A549 (cell line): ENCODE measurements at regions not wholly inside any gene's neighbourhood (a gene's known extent, or its start where the extent isn't known, plus 50 kb on each side); places are given as distances from the start of the nearest gene placed in this dataset.

ENCODE experiments used
- ATAC-seq, 2 experiments: fragments of 200-7000 bp in 1 of 2; fragments of >200 bp in 1 of 2; cut with Nextera tagmentation in 1 of 2; cut with Tn5 transposase in 1 of 2; 3 replicates each; pipeline versions ENCODE4 v1.8.0 to v1.9.1; 2018 to 2020; ENCODE audit warnings: mild to moderate bottlenecking in 1 of 2, moderate library complexity in 1 of 2
- CTCF ChIA-PET: fragments of 300-600 bp; sonication (Branson Sonifier 250); formaldehyde crosslinking; extraction: SDS; loops from one replicate; lab custom pipeline; 2021; ENCODE audit warnings: antibody characterized with exemption, inconsistent platforms; lab: Yijun Ruan, JAX
- POLR2A ChIA-PET: fragments of 350-600 bp; formaldehyde crosslinking; extraction: SDS; loops from one replicate; lab custom pipeline; 2021; ENCODE audit warnings: antibody characterized with exemption, inconsistent platforms; lab: Yijun Ruan, JAX
- DNase-seq, 2 experiments: peaks; one replicate each; pipeline versions ENCODE4 v3.0.0 to v3.0.0-alpha.2; 2011 to 2016; ENCODE audit warnings: low read depth in 1 of 2, low spot score in 1 of 2
- FAIRE-seq: peaks from 2 replicates; lab custom pipeline; 2011; peaks lifted over from hg19 to GRCh38; lab: Jason Lieb, UNC
- H3K27ac ChIP-seq, 2 experiments: fragments of >200 bp; sonication (Bioruptor Twin); formaldehyde crosslinking; 3 replicates each; pipeline ENCODE4 v1.5.1; 2016 to 2017
- H3K4me1 ChIP-seq: fragments of >200 bp; sonication (Bioruptor Twin); formaldehyde crosslinking; 3 replicates; pipeline ENCODE4 v1.6.1; 2016
- H3K4me2 ChIP-seq: fragments of >200 bp; sonication (Bioruptor Twin); formaldehyde crosslinking; 3 replicates; pipeline ENCODE4 v1.6.1; 2016
- H3K4me3 ChIP-seq: fragments of >200 bp; sonication (Bioruptor Twin); formaldehyde crosslinking; 3 replicates; pipeline ENCODE4 v1.5.1; 2016
- H3K9me3 ChIP-seq: fragments of >200 bp; sonication (Bioruptor Twin); formaldehyde crosslinking; 3 replicates; pipeline ENCODE4 v1.6.1; 2016
- CBX8 ChIP-seq: fragments of 200-600 bp; sonication (generic); IDR thresholded peaks from 2 replicates; pipeline ENCODE4 v1.6.1; 2016
- CEBPB ChIP-seq, 2 experiments: fragments of >200 bp in 1 of 2; sonication (Bioruptor Twin) in 1 of 2; formaldehyde crosslinking in 1 of 2; IDR thresholded peaks; 2 replicates each; pipeline ENCODE4 v1.6.1; 2012 to 2016
- CHD4 ChIP-seq: fragments of 200-600 bp; sonication (generic); IDR thresholded peaks from 2 replicates; pipeline ENCODE4 v1.6.1; 2016; ENCODE audit warnings: antibody characterized with exemption, mild to moderate bottlenecking, borderline replicate concordance
- FOSB ChIP-seq: fragments of 250-450 bp; sonication (Bioruptor Pico); IDR thresholded peaks from 2 replicates; pipeline ENCODE4 v1.5.0; 2020; ENCODE audit warnings: mild to moderate bottlenecking, moderate library complexity
- FOSL2 ChIP-seq, 2 experiments: fragments of 450-650 bp in 1 of 2; fragments of >200 bp in 1 of 2; sonication (Bioruptor Twin) in 1 of 2; formaldehyde crosslinking; IDR thresholded peaks; 2 replicates each; pipeline versions ENCODE4 v1.5.0 to v1.6.1; 2016 to 2020; ENCODE audit warnings: mild to moderate bottlenecking in 1 of 2, moderate library complexity in 1 of 2
- FOXS1 ChIP-seq: fragments of 250-450 bp; sonication (Bioruptor Pico); IDR thresholded peaks from 2 replicates; pipeline ENCODE4 v1.5.0; 2020; ENCODE audit warnings: mild to moderate bottlenecking, moderate library complexity
- HOXA7 ChIP-seq: fragments of 250-450 bp; sonication (Bioruptor Pico); IDR thresholded peaks from 2 replicates; pipeline ENCODE4 v1.5.0; 2020; ENCODE audit warnings: mild to moderate bottlenecking, moderate library complexity
- KDM1A ChIP-seq: fragments of 200-600 bp; sonication (generic); IDR thresholded peaks from 2 replicates; pipeline ENCODE4 v1.6.1; 2016; ENCODE audit warnings: low read depth, mild to moderate bottlenecking
- NFE2L2 ChIP-seq: fragments of 150-350 bp; conservative IDR thresholded peaks from 2 replicates; pipeline ENCODE4 v1.6.1; 2014; ENCODE audit warnings: low read length
- NPAS2 ChIP-seq: fragments of 250-450 bp; sonication (Bioruptor Pico); IDR thresholded peaks from 2 replicates; pipeline ENCODE4 v1.8.0; 2022; ENCODE audit warnings: mild to moderate bottlenecking, moderate library complexity, borderline replicate concordance
- PHF8 ChIP-seq: fragments of 200-600 bp; sonication (generic); IDR thresholded peaks from 2 replicates; pipeline ENCODE4 v1.6.1; 2016; ENCODE audit warnings: low read depth, mild to moderate bottlenecking, antibody characterized with exemption, moderate library complexity, borderline replicate concordance
- POLR2A ChIP-seq: IDR thresholded peaks from 2 replicates; pipeline ENCODE4 v1.6.1; 2012; ENCODE audit warnings: mild to moderate bottlenecking, low read length
- TFCP2L1 ChIP-seq: fragments of 250-450 bp; sonication (Bioruptor Pico); IDR thresholded peaks from 2 replicates; pipeline ENCODE4 v1.5.0; 2021; ENCODE audit warnings: mild to moderate bottlenecking
- TP53 ChIP-seq: fragments of 250-450 bp; sonication (Bioruptor Pico); IDR thresholded peaks from 2 replicates; pipeline ENCODE4 v1.5.0; 2021; ENCODE audit warnings: mild to moderate bottlenecking, moderate library complexity
- ZC3H11A ChIP-seq: fragments of 450-650 bp; IDR thresholded peaks from 2 replicates; pipeline ENCODE4 v1.6.1; 2014; ENCODE audit warnings: antibody characterized with exemption, mild to moderate bottlenecking
- ZNF302 ChIP-seq: fragments of 250-450 bp; sonication (Bioruptor Pico); IDR thresholded peaks from 2 replicates; pipeline ENCODE4 v1.9.0; 2021; ENCODE audit warnings: inconsistent platforms, mild to moderate bottlenecking, moderate library complexity
- ZSCAN20 ChIP-seq: fragments of 250-450 bp; sonication (Bioruptor Pico); IDR thresholded peaks from 2 replicates; pipeline ENCODE4 v1.8.0; 2022; ENCODE audit warnings: mild to moderate bottlenecking, moderate library complexity
- WGBS: methylation state at CpG from one replicate; pipeline ENCODE4 v1.1.6; 2017; ENCODE audit errors: missing lambda C conversion rate; 5-methylcytosine and 5-hydroxymethylcytosine counted together
- TF ChIP-seq, protein P1 (sequence below): fragments of 200-600 bp; sonication (generic); IDR thresholded peaks from 2 replicates; pipeline ENCODE4 v1.6.1; 2016; ENCODE audit warnings: antibody characterized with exemption, mild to moderate bottlenecking, moderate library complexity
- TF ChIP-seq, protein P2 (sequence below): fragments of >200 bp; sonication (Bioruptor Twin); formaldehyde crosslinking; IDR thresholded peaks from 3 replicates; pipeline ENCODE4 v1.5.1; 2016
- TF ChIP-seq, protein P3 (sequence below): fragments of 150-350 bp; IDR thresholded peaks from 2 replicates; pipeline ENCODE4 v1.6.1; 2014; ENCODE audit warnings: low read depth, mild to moderate bottlenecking, low read length

DNA sequence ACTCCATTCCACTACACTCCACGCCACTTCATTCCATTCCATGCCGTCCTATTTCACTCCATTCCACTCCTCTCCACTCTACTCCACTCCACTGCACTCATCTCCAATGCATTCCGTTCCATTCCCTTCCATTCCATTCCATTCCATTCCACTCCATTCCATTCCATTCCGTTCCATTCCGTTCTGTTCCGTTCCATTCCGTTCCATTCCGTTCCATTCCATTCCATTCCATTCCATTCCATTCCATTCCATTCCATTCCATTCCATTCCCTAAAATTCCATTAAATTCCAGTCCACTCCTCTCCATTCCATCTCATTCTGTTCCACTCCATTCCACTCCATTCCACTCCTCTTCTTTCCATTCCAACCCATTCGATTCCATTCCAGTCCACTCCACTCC, 1139.1 kb downstream of the TSPY10 start (continued):
- TF ChIP-seq KDM1A = no peak

DNA sequence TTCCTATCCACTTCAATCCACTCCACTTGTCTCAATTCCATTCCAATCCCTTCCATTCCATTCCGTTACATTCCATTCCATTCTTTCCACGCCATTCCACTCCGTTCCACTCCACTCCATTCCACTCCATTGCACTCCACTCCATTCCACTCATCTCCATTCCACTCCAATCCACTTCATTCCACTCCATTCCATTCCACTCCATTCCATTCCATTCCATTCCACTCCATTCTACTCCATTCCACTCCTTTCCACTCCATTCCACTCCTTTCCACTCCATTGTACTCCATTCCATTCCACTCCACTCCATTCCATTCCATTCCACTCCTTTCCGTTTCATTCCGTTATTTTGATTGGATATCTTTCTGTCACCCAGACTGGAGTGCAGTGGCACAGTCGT, 1158.7 kb downstream of the TSPY10 start:
- ChIA-PET POLR2A (no interaction called here), CTCF (no interaction called here)
- H3K4me1 ChIP-seq = no peaks in the 10 kb centered on the region
- 7% methylated on average over 6 of the region's 6 CpGs for WGBS
- no peak for DNase-seq
- no peak overlapping the region for H3K4me3 ChIP-seq
- no peak overlapping the region for H3K4me2 ChIP-seq
- no peak for FAIRE-seq
- no peak for ATAC-seq
- TF ChIP-seq FOSL2 (IDR thresholded peaks at IDR 0.05) (no peak), FOSL2 (CRISPR knock-in tag; IDR thresholded peaks at IDR 0.05) (no peak), FOSB (no peak), ZSCAN20 (CRISPR knock-in tag) (no peak), CEBPB (IDR thresholded peaks at IDR 0.05) (no peak), ZNF302 (no peak), TP53 (CRISPR knock-in tag) (no peak), CBX8 (no peak), NFE2L2 (no peak), FOXS1 (CRISPR knock-in tag) (no peak), HOXA7 (CRISPR knock-in tag) (no peak), POLR2A (no peak), ZC3H11A (no peak), NPAS2 (CRISPR knock-in tag) (no peak), TFCP2L1 (CRISPR knock-in tag) (no peak), PHF8 (no peak), CHD4 (no peak)
- TF ChIP-seq, protein P1, sequence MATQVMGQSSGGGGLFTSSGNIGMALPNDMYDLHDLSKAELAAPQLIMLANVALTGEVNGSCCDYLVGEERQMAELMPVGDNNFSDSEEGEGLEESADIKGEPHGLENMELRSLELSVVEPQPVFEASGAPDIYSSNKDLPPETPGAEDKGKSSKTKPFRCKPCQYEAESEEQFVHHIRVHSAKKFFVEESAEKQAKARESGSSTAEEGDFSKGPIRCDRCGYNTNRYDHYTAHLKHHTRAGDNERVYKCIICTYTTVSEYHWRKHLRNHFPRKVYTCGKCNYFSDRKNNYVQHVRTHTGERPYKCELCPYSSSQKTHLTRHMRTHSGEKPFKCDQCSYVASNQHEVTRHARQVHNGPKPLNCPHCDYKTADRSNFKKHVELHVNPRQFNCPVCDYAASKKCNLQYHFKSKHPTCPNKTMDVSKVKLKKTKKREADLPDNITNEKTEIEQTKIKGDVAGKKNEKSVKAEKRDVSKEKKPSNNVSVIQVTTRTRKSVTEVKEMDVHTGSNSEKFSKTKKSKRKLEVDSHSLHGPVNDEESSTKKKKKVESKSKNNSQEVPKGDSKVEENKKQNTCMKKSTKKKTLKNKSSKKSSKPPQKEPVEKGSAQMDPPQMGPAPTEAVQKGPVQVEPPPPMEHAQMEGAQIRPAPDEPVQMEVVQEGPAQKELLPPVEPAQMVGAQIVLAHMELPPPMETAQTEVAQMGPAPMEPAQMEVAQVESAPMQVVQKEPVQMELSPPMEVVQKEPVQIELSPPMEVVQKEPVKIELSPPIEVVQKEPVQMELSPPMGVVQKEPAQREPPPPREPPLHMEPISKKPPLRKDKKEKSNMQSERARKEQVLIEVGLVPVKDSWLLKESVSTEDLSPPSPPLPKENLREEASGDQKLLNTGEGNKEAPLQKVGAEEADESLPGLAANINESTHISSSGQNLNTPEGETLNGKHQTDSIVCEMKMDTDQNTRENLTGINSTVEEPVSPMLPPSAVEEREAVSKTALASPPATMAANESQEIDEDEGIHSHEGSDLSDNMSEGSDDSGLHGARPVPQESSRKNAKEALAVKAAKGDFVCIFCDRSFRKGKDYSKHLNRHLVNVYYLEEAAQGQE = no peak
- TF ChIP-seq, protein P2, sequence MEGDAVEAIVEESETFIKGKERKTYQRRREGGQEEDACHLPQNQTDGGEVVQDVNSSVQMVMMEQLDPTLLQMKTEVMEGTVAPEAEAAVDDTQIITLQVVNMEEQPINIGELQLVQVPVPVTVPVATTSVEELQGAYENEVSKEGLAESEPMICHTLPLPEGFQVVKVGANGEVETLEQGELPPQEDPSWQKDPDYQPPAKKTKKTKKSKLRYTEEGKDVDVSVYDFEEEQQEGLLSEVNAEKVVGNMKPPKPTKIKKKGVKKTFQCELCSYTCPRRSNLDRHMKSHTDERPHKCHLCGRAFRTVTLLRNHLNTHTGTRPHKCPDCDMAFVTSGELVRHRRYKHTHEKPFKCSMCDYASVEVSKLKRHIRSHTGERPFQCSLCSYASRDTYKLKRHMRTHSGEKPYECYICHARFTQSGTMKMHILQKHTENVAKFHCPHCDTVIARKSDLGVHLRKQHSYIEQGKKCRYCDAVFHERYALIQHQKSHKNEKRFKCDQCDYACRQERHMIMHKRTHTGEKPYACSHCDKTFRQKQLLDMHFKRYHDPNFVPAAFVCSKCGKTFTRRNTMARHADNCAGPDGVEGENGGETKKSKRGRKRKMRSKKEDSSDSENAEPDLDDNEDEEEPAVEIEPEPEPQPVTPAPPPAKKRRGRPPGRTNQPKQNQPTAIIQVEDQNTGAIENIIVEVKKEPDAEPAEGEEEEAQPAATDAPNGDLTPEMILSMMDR = no peak
- TF ChIP-seq, protein P3, sequence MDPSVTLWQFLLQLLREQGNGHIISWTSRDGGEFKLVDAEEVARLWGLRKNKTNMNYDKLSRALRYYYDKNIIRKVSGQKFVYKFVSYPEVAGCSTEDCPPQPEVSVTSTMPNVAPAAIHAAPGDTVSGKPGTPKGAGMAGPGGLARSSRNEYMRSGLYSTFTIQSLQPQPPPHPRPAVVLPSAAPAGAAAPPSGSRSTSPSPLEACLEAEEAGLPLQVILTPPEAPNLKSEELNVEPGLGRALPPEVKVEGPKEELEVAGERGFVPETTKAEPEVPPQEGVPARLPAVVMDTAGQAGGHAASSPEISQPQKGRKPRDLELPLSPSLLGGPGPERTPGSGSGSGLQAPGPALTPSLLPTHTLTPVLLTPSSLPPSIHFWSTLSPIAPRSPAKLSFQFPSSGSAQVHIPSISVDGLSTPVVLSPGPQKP = no peak
- H3K27ac ChIP-seq = no peak overlapping the region
- H3K9me3 ChIP-seq = no peaks in the 10 kb centered on the region
